ENCODE measurements at regions not wholly inside any gene's neighbourhood (a gene's known extent, or its start where the extent isn't known, plus 50 kb on each side); places are given as distances from the start of the nearest gene placed in this dataset.

- Mint-ChIP-seq H3K4me1 (no peaks in the 10 kb centered on the region), H3K9me3 (peaks cover 3 to 16% (median 6%) of the 10 kb centered on the region in 7 donors), H3K36me3 (no peaks in the 10 kb centered on the region), H3K27ac (no peak overlapping the region), H3K27me3 (ENCODE audit: low read depth in 3 of 3) (no peaks in the 10 kb centered on the region), H3K4me3 (no peak overlapping the region)
- TF ChIP-seq, protein P1, sequence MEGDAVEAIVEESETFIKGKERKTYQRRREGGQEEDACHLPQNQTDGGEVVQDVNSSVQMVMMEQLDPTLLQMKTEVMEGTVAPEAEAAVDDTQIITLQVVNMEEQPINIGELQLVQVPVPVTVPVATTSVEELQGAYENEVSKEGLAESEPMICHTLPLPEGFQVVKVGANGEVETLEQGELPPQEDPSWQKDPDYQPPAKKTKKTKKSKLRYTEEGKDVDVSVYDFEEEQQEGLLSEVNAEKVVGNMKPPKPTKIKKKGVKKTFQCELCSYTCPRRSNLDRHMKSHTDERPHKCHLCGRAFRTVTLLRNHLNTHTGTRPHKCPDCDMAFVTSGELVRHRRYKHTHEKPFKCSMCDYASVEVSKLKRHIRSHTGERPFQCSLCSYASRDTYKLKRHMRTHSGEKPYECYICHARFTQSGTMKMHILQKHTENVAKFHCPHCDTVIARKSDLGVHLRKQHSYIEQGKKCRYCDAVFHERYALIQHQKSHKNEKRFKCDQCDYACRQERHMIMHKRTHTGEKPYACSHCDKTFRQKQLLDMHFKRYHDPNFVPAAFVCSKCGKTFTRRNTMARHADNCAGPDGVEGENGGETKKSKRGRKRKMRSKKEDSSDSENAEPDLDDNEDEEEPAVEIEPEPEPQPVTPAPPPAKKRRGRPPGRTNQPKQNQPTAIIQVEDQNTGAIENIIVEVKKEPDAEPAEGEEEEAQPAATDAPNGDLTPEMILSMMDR (IDR thresholded peaks at IDR 0.05): no peak
- no peak for DNase-seq
- Histone ChIP-seq H3K79me2 (ENCODE audit: insufficient read depth, low read length) (no peaks in the 10 kb centered on the region), H3K27ac (ENCODE audit: low read depth in 1 of 2, low read length in 2 of 2) (no peak overlapping the region), H3K27me3 (ENCODE audit: control insufficient read depth in 2 of 2, insufficient read depth in 2 of 2, low read length in 2 of 2) (no peaks in the 10 kb centered on the region), H3K4me1 (ENCODE audit: control insufficient read depth in 1 of 2, insufficient read depth in 2 of 2, low read length in 2 of 2) (no peaks in the 10 kb centered on the region), H3K9ac (ENCODE audit: insufficient read depth, low read length, poor library complexity, severe bottlenecking) (no peak overlapping the region), H3K9me3 (replicated peaks in 1 of 2; ENCODE audit: control insufficient read depth in 1 of 2, insufficient read depth in 1 of 2, low read length in 2 of 2) (peaks cover 7 to 24% of the 10 kb centered on the region in 2 donors), H3K4me3 (replicated peaks in 1 of 3; ENCODE audit: low read depth in 2 of 3, low read length in 3 of 3) (no peak overlapping the region), H2AFZ (ENCODE audit: insufficient read depth, low read depth, low read length, poor library complexity, severe bottlenecking) (no peak overlapping the region), H4K20me1 (ENCODE audit: insufficient read depth, low read length) (no peaks in the 10 kb centered on the region), H3K36me3 (replicated peaks in 1 of 2; ENCODE audit: control insufficient read depth in 1 of 2, insufficient read depth in 2 of 2, low read length in 2 of 2) (no peaks in the 10 kb centered on the region), H3K4me2 (replicated peaks; ENCODE audit: extremely low read depth, low read length, poor library complexity, severe bottlenecking) (no peak overlapping the region)
- 56% methylated on average over 2 of the region's 2 CpGs for WGBS (ENCODE audit: insufficient coverage)
- intact Hi-C loops (cut with micrococcal nuclease): no loop called here
These were observed 971.0 kb downstream of the NCAM2 start for GRCh38 chr21:21969211-21969610.

- H3K4me3 ChIP-seq (replicated peaks in 1 of 3; ENCODE audit: low read depth in 2 of 3, low read length in 3 of 3): no peak overlapping the region
- no peak overlapping the region for H3K9ac ChIP-seq (ENCODE audit: insufficient read depth, low read length, poor library complexity, severe bottlenecking)
- H4K20me1 ChIP-seq (ENCODE audit: insufficient read depth, low read length): no peaks in the 10 kb centered on the region
- intact Hi-C loops (cut with micrococcal nuclease): no loop called here
- no peaks in the 10 kb centered on the region for H3K4me1 ChIP-seq (ENCODE audit: control insufficient read depth in 1 of 2, insufficient read depth in 2 of 2, low read length in 2 of 2)
- H3K36me3 ChIP-seq (replicated peaks in 1 of 2; ENCODE audit: control insufficient read depth in 1 of 2, insufficient read depth in 2 of 2, low read length in 2 of 2): no peaks in the 10 kb centered on the region
- Mint-ChIP-seq H3K4me1 (no peaks in the 10 kb centered on the region), H3K4me3 (no peak overlapping the region), H3K36me3 (no peaks in the 10 kb centered on the region), H3K27ac (no peak overlapping the region), H3K9me3 (peaks cover 0 to 9% (median 3%) of the 10 kb centered on the region in 7 donors), H3K27me3 (ENCODE audit: low read depth in 3 of 3) (no peaks in the 10 kb centered on the region)
- H3K79me2 ChIP-seq (ENCODE audit: insufficient read depth, low read length): no peaks in the 10 kb centered on the region
- no peak overlapping the region for H3K4me2 ChIP-seq (replicated peaks; ENCODE audit: extremely low read depth, low read length, poor library complexity, severe bottlenecking)
- TF ChIP-seq, protein P1 (IDR thresholded peaks at IDR 0.05): no peak
- no peak for DNase-seq
- H2AFZ ChIP-seq (ENCODE audit: insufficient read depth, low read depth, low read length, poor library complexity, severe bottlenecking): no peak overlapping the region
- H3K9me3 ChIP-seq (replicated peaks in 1 of 2; ENCODE audit: control insufficient read depth in 1 of 2, insufficient read depth in 1 of 2, low read length in 2 of 2): peaks cover 0 to 12% of the 10 kb centered on the region in 2 donors
- no peaks in the 10 kb centered on the region for H3K27me3 ChIP-seq (ENCODE audit: control insufficient read depth in 2 of 2, insufficient read depth in 2 of 2, low read length in 2 of 2)
- H3K27ac ChIP-seq (ENCODE audit: low read depth in 1 of 2, low read length in 2 of 2): no peak overlapping the region
- 80% methylated on average over 1 of the region's 4 CpGs for WGBS (ENCODE audit: insufficient coverage)
These were observed 973.2 kb downstream of the NCAM2 start for GRCh38 chr21:21971384-21971783.
